ENCODE measurements at regions not wholly inside any gene's neighbourhood (a gene's known extent, or its start where the extent isn't known, plus 50 kb on each side); places are given as distances from the start of the nearest gene placed in this dataset.
"Not testable (repeated sequence)": the region's sequence is repeated elsewhere in the genome, so short reads cannot be mapped to it uniquely, and the experiment has no call there.

- TF ChIP-seq, protein P1, sequence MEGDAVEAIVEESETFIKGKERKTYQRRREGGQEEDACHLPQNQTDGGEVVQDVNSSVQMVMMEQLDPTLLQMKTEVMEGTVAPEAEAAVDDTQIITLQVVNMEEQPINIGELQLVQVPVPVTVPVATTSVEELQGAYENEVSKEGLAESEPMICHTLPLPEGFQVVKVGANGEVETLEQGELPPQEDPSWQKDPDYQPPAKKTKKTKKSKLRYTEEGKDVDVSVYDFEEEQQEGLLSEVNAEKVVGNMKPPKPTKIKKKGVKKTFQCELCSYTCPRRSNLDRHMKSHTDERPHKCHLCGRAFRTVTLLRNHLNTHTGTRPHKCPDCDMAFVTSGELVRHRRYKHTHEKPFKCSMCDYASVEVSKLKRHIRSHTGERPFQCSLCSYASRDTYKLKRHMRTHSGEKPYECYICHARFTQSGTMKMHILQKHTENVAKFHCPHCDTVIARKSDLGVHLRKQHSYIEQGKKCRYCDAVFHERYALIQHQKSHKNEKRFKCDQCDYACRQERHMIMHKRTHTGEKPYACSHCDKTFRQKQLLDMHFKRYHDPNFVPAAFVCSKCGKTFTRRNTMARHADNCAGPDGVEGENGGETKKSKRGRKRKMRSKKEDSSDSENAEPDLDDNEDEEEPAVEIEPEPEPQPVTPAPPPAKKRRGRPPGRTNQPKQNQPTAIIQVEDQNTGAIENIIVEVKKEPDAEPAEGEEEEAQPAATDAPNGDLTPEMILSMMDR (IDR thresholded peaks at IDR 0.05; ENCODE audit: extremely low read depth, missing control alignments), result no peak
- DNase-seq (ENCODE audit: low spot score), result no peak
Observed at GRCh38 chr6:105688573-105688972, 285.7 kb upstream of the PREP start.

DNA sequence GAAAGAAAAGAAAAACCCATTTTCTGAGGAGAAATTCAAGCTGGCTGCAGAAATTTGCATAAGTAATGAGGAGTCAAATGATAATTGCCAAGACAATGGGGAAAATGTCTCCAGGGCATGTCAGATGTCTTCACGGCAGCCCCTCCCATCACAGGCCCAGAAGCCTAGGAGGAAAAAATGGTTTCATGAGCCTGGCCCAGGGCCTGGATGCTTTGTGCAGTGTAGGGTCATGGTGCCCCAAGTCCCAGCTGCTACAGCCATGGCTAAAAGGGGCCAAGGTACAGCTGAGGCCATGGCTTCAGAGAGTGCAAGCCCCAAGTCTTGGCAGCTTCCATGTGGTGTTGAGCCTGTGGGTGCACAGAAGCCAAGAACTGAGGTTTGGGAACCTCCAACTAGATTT lies 283.9 kb upstream of the PREP start:
- not testable (repeated sequence) for DNase-seq (ENCODE audit: low spot score)

GRCh38 chr6:105681061-105681460 lies 278.2 kb upstream of the PREP start:
- no peak for DNase-seq (ENCODE audit: low spot score)
- TF ChIP-seq, protein P1 (IDR thresholded peaks at IDR 0.05; ENCODE audit: extremely low read depth, missing control alignments), result no peak

- TF ChIP-seq, protein P1 (IDR thresholded peaks at IDR 0.05; ENCODE audit: extremely low read depth, missing control alignments), result no peak
- DNase-seq (ENCODE audit: low spot score), result no peak
Observed at GRCh38 chr6:105680131-105680530, 277.2 kb upstream of the PREP start.

GRCh38 chr6:105678516-105678915 lies 275.6 kb upstream of the PREP start:
- DNase-seq (ENCODE audit: low spot score), result no peak
- TF ChIP-seq, protein P1 (IDR thresholded peaks at IDR 0.05; ENCODE audit: extremely low read depth, missing control alignments), result no peak

DNA sequence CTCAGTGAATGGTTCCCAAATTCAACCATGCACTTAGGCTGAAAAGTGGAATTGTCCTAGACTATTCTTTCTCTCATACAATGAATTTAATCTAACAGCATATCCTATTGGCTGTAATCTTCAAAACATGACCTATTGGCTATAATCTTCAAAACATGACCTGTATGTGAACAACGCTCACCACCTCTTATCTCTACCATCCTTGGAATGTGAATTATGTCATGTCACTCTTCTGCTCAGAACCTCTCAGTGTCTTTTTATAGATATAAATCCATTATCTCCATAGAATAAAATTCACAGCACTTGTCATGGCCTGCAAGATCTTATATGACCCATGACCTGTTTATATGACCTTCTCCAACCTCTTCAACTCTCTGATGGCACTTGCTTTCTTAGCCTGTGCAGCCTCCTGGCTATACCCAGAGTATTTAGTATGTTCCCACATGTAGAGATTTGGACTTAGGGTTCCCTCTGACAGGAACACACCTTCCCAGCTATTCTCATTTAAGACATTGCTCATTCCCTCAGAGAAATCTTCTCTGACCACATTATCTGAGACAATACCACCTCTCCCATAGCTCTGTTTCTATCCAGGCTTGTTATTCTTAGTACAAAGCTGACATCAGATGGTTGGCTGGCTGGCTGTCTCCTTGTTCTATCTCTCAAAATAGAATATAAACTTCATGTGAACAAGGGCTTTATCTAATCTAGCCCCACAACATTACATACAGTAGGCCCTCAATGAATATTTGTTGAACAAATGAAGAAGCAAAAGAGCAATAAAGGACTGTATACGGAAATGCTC lies 275.0 kb upstream of the PREP start:
- DNase-seq (ENCODE audit: low spot score), result no peak
- TF ChIP-seq, protein P1 (IDR thresholded peaks at IDR 0.05; ENCODE audit: extremely low read depth, missing control alignments), result no peak

GRCh38 chr6:105676857-105677256 lies 274.0 kb upstream of the PREP start:
- TF ChIP-seq, protein P1 (IDR thresholded peaks at IDR 0.05; ENCODE audit: extremely low read depth, missing control alignments), result no peak
- no peak for DNase-seq (ENCODE audit: low spot score)
